ENCODE measurements at regions not wholly inside any gene's neighbourhood (a gene's known extent, or its start where the extent isn't known, plus 50 kb on each side); places are given as distances from the start of the nearest gene placed in this dataset.
"Not testable (repeated sequence)": the region's sequence is repeated elsewhere in the genome, so short reads cannot be mapped to it uniquely, and the experiment has no call there.

GRCh38 chr14:25463480-25463879, 413.5 kb upstream of the STXBP6 start:
- H3K4me3 ChIP-seq (ENCODE audit: low read depth, low read length) = no peak overlapping the region
- no peak overlapping the region for H3K27ac ChIP-seq (ENCODE audit: low read depth)
- DNase-seq (ENCODE audit: extremely low spot score) = no peak
- H3K36me3 ChIP-seq (ENCODE audit: insufficient read depth) = no peaks in the 10 kb centered on the region
- H3K4me1 ChIP-seq (ENCODE audit: insufficient read depth) = no peaks in the 10 kb centered on the region
- WGBS = 76% methylated on average over 1 of the region's 1 CpG

DNA sequence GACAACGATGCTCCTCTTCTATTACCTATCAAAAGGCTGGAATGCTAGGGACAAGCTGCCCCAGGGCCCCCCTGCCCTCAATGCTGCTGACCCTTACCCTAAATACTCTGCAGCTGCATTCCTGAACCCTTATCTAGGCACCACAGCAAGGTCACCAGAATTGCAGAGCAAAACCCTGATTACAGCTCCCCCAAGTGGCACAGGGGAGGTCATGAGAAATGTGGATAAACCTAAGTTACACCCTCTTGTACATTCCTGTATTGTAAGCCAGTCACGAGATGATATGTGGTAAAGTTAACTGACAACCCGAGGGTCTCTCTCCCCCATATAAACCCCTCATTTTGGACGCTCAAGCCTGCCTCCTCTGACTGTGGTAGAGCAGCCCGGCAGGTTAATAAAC, 411.8 kb upstream of the STXBP6 start:
- no peak overlapping the region for H3K4me3 ChIP-seq (ENCODE audit: low read depth, low read length)
- WGBS = 86% methylated on average over 5 of the region's 5 CpGs
- H3K4me1 ChIP-seq (ENCODE audit: insufficient read depth) = no peaks in the 10 kb centered on the region
- no peak for DNase-seq (ENCODE audit: extremely low spot score)
- no peak overlapping the region for H3K27ac ChIP-seq (ENCODE audit: low read depth)
- H3K36me3 ChIP-seq (ENCODE audit: insufficient read depth) = no peaks in the 10 kb centered on the region

DNA sequence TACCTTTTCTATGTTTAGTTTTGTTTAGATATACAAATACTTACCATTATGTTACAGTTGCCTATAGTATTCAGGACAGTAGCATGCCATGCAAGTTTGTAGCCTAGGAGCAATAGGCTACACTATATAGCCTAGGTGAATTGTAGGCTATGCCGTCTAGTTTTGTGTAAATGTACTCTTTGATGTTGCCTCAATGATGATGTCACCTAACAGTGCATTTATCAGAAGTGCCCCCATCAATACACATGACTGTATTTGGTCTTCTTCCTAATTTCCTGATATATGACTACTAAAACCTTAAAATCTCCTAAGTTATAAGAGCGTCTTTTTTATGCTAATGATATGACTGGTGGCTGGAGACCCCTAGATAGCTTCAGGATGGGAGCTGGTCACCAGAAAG, 394.4 kb upstream of the STXBP6 start:
- no peaks in the 10 kb centered on the region for H3K36me3 ChIP-seq (ENCODE audit: insufficient read depth)
- WGBS = 86% methylated on average over 2 of the region's 2 CpGs

GRCh38 chr14:25440382-25440781, 390.4 kb upstream of the STXBP6 start:
- H3K27ac ChIP-seq (ENCODE audit: low read depth); H3K36me3 ChIP-seq (ENCODE audit: insufficient read depth); H3K4me1 ChIP-seq (ENCODE audit: insufficient read depth); H3K4me3 ChIP-seq (ENCODE audit: low read depth, low read length); DNase-seq (ENCODE audit: extremely low spot score): not testable (repeated sequence)
- 78% methylated on average over 2 of the region's 2 CpGs for WGBS

More for the DNA sequence above, 394.4 kb upstream of the STXBP6 start:
- DNase-seq (ENCODE audit: extremely low spot score) = no peak
- H3K27ac ChIP-seq (ENCODE audit: low read depth) = no peak overlapping the region
- H3K4me3 ChIP-seq (ENCODE audit: low read depth, low read length) = no peak overlapping the region
- H3K4me1 ChIP-seq (ENCODE audit: insufficient read depth) = no peaks in the 10 kb centered on the region

- no peaks in the 10 kb centered on the region for H3K36me3 ChIP-seq (ENCODE audit: insufficient read depth)
- no peak for DNase-seq (ENCODE audit: extremely low spot score)
- no peak overlapping the region for H3K4me3 ChIP-seq (ENCODE audit: low read depth, low read length)
- no peak overlapping the region for H3K27ac ChIP-seq (ENCODE audit: low read depth)
- H3K4me1 ChIP-seq (ENCODE audit: insufficient read depth) = no peaks in the 10 kb centered on the region
Measured at GRCh38 chr14:25436906-25437305, 387.0 kb upstream of the STXBP6 start.

- H3K4me3 ChIP-seq (ENCODE audit: low read depth, low read length) = no peak overlapping the region
- 77% methylated on average over 2 of the region's 2 CpGs for WGBS
- no peak for DNase-seq (ENCODE audit: extremely low spot score)
- no peaks in the 10 kb centered on the region for H3K36me3 ChIP-seq (ENCODE audit: insufficient read depth)
- H3K27ac ChIP-seq (ENCODE audit: low read depth) = no peak overlapping the region
- no peaks in the 10 kb centered on the region for H3K4me1 ChIP-seq (ENCODE audit: insufficient read depth)
Measured at GRCh38 chr14:25436288-25436875, 386.4 kb upstream of the STXBP6 start.

DNA sequence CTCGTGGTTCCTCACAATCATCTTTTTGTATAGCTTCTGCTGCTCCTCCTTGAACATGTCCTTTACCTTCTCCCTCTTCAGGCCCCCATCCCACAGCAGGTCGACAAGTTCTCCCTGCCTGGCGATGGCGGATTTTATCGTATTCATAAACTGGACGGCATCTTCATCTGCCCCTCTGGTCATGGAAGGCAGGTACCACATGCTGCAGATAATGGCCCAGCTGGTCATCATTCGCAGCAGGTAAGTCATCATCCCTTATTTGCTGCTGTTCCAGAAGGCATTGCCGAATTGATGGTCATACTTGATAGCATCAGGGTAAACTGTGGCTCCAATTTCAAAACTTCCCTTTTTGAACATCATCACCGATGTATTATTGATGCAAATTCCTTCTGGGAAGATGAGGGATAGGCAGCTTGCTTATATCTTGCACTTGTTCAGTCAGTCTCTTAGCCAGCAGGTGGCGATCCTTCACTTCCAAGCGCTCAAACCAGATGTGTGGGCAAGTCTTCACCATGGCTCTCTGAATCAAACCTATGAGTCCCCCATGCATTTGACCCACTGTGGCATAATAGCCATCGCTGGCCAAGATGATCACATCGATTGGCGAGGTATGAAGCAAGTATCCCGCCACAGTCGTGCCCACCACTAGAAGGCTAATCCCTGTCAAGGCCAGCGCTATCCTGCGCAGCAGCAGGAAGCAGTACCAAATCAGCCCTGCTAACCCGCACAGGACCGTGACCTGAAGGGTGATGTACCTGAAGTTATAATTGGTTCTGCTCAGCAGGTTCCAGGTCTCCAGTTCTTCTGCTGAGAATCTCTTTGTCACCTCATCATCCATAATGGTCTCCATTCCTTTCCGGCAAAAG, 381.5 kb upstream of the STXBP6 start:
- H3K4me3 ChIP-seq (ENCODE audit: low read depth, low read length) = no peak overlapping the region
- H3K36me3 ChIP-seq (ENCODE audit: insufficient read depth) = no peaks in the 10 kb centered on the region
- DNase-seq (ENCODE audit: extremely low spot score) = no peak
- WGBS = 86% methylated on average over 21 of the region's 21 CpGs
- no peaks in the 10 kb centered on the region for H3K4me1 ChIP-seq (ENCODE audit: insufficient read depth)
- no peak overlapping the region for H3K27ac ChIP-seq (ENCODE audit: low read depth)

DNA sequence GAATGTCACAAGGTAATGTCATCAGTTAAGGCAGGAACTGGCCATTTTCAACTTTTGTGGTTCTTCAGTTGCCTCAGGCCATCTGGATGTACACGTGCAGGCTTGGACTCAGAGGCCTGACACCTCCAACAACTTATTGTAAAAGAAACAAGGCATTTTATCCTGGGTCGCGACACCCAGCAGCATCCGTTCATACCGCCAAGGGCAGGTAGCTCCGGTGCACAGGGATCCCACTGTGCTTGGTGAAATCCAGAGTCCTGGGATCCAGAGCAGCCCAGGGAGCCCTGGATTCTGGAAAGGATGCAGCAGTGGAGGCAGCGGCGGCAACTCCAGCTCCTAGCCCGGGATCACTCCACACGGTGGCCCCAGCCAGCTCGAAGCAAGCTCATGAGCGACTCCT, 380.9 kb upstream of the STXBP6 start:
- H3K36me3 ChIP-seq (ENCODE audit: insufficient read depth) = no peaks in the 10 kb centered on the region
- H3K4me1 ChIP-seq (ENCODE audit: insufficient read depth) = no peaks in the 10 kb centered on the region
- DNase-seq (ENCODE audit: extremely low spot score) = no peak
- 93% methylated on average over 12 of the region's 12 CpGs for WGBS
- H3K27ac ChIP-seq (ENCODE audit: low read depth) = no peak overlapping the region
- H3K4me3 ChIP-seq (ENCODE audit: low read depth, low read length) = no peak overlapping the region

- DNase-seq (ENCODE audit: extremely low spot score) = no peak
- H3K27ac ChIP-seq (ENCODE audit: low read depth) = no peak overlapping the region
- H3K4me1 ChIP-seq (ENCODE audit: insufficient read depth) = no peaks in the 10 kb centered on the region
- no peak overlapping the region for H3K4me3 ChIP-seq (ENCODE audit: low read depth, low read length)
- no peaks in the 10 kb centered on the region for H3K36me3 ChIP-seq (ENCODE audit: insufficient read depth)
Measured at GRCh38 chr14:25412998-25413397, 363.1 kb upstream of the STXBP6 start.

DNA sequence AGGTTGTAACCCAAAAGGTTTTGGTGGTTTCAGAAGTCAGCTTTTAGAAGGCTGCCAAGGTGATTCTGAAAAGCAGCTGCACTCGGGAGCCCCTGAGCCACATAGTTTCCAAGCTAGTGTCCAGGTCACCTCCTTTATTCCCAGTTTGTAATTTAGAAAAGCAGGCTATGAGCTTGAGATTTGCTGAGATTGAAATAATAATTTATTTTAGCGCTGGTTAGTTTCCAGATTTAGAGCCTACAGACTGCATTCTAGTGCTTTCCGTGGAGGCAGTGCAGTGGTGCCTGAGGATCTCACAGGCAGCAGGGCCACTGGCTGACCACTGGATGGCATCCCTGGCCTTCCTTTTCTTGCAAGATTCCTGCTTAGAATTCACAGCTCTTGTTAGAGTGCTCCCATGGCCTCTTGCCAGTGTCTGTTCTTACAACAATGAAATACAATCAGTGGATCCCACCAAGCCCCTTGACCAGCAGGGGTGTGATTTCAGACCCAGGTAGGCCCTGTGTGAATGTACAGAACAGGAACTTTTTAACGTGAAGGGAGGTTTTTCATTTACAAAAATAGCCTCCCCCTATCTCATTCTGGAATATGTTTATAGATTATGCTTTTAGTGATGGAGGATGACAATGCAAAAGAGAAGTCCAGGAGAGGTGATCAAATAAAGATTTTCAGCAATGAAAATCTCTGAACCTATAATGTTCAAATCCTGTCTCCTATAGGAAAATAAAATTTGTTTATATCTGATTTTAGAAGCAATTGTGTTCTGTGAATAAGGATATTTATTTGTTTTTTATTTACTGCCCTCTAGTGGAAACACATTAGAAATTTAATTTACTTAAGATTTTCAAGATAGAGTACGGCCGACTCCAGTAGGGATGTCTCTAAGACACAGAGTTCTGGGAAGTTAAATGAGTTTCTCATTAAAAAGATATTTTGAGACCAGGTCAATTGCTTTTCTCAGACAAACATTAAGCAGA, 362.1 kb upstream of the STXBP6 start:
- no peak for DNase-seq (ENCODE audit: extremely low spot score)
- no peak overlapping the region for H3K27ac ChIP-seq (ENCODE audit: low read depth)
- H3K4me1 ChIP-seq (ENCODE audit: insufficient read depth) = no peaks in the 10 kb centered on the region
- WGBS = 38% methylated on average over 6 of the region's 6 CpGs
- H3K36me3 ChIP-seq (ENCODE audit: insufficient read depth) = no peaks in the 10 kb centered on the region
- H3K4me3 ChIP-seq (ENCODE audit: low read depth, low read length) = no peak overlapping the region

DNA sequence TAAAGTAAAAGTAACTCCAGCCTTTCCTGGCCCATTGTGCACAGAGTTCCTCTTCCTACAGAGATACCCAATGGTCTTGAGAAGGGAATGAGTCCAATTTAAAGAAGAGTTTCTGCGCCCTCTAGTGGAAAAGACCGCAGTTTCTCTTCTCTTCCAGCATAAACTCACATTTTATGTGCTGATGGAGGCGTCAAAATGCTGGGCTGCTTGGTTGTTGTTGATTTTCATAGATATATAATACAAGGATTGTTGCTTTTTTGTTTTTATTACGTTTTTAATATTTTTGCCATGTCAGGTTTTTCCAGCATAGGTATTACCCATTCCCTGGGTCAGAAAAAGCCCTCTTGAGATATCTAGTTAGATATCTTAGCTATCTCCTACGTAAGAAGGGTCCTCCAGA, 356.9 kb upstream of the STXBP6 start:
- Histone ChIP-seq H3K4me1 (ENCODE audit: insufficient read depth) (no peaks in the 10 kb centered on the region), H3K27ac (ENCODE audit: low read depth) (no peak overlapping the region), H3K36me3 (ENCODE audit: insufficient read depth) (no peaks in the 10 kb centered on the region), H3K4me3 (ENCODE audit: low read depth, low read length) (no peak overlapping the region)
- 25% methylated on average over 5 of the region's 5 CpGs for WGBS
- no peak for DNase-seq (ENCODE audit: extremely low spot score)

DNA sequence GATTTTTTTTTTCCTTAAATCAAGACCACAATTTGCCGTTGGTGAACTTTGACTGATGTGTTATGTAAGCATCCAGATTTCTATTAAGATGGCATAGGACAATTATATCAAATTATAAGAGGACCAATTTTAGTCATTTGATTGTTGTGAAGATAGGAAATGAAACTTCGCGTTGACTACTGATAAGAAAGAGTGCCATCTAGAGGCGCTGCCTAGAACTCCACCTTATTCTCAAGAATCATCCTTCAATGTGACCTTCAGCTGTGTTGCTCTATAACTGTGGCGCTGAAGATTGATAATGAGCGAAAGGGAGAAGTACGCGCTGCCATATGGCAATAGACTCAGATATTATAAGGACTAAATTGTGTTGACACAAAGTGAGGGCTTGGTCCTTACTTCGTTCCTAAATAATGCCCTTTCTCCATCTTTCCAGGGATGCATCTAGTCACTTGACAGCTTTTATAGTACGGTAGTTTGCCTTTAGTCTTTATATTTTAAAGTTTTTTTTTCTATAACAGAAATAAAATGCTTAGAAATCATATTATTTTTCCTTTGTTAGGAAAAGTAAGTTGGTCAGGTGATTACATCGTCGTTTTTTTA, 350.8 kb upstream of the STXBP6 start:
- Histone ChIP-seq H3K27ac (ENCODE audit: low read depth) (no peak overlapping the region), H3K4me3 (ENCODE audit: low read depth, low read length) (no peak overlapping the region), H3K4me1 (ENCODE audit: insufficient read depth) (no peaks in the 10 kb centered on the region), H3K36me3 (ENCODE audit: insufficient read depth) (no peaks in the 10 kb centered on the region)
- 25% methylated on average over 12 of the region's 12 CpGs for WGBS
- DNase-seq (ENCODE audit: extremely low spot score) = no peak

GRCh38 chr14:25396128-25396527, 346.2 kb upstream of the STXBP6 start:
- DNase-seq (ENCODE audit: extremely low spot score) = no peak
- Histone ChIP-seq H3K4me1 (ENCODE audit: insufficient read depth) (no peaks in the 10 kb centered on the region), H3K27ac (ENCODE audit: low read depth) (no peak overlapping the region), H3K36me3 (ENCODE audit: insufficient read depth) (no peaks in the 10 kb centered on the region), H3K4me3 (ENCODE audit: low read depth, low read length) (no peak overlapping the region)
- WGBS = 45% methylated on average over 1 of the region's 1 CpG
